VCaP (cell line): ENCODE measurements at regions not wholly inside any gene's neighbourhood (a gene's known extent, or its start where the extent isn't known, plus 50 kb on each side); places are given as distances from the start of the nearest gene placed in this dataset.

Experiments used
- H3K27ac ChIP-seq: fragments of 450-650 bp; 2 replicates; pipeline ENCODE4 v1.5.1; 2017
- TF ChIP-seq, protein P1 (sequence below): fragments of 450-650 bp; conservative IDR thresholded peaks from 2 replicates; pipeline ENCODE4 v1.5.1; 2017; ENCODE audit warnings: mild to moderate bottlenecking, moderate library complexity

DNA sequence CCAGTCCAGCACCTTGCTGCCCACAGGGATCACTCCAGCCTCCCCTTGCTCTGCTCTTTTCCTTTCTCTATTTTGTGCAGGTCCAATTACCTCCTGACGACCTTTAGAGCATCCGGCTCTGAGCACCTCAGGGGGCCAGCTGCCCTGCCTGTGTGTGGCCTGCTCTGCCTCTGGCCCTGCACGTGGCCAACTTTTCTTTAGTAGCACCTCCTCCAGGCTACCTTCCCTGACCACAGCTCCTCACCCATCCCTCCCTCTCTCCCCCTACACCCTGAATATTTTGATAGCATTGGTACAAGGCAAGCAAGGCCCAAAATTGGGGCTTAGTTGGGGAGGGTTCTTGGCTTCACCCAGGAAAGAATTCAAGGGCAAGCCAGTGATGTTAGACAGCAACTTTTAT, 66.9 kb upstream of the PRR20G start:
- TF ChIP-seq, protein P1, sequence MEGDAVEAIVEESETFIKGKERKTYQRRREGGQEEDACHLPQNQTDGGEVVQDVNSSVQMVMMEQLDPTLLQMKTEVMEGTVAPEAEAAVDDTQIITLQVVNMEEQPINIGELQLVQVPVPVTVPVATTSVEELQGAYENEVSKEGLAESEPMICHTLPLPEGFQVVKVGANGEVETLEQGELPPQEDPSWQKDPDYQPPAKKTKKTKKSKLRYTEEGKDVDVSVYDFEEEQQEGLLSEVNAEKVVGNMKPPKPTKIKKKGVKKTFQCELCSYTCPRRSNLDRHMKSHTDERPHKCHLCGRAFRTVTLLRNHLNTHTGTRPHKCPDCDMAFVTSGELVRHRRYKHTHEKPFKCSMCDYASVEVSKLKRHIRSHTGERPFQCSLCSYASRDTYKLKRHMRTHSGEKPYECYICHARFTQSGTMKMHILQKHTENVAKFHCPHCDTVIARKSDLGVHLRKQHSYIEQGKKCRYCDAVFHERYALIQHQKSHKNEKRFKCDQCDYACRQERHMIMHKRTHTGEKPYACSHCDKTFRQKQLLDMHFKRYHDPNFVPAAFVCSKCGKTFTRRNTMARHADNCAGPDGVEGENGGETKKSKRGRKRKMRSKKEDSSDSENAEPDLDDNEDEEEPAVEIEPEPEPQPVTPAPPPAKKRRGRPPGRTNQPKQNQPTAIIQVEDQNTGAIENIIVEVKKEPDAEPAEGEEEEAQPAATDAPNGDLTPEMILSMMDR, result no peak
- H3K27ac ChIP-seq, result no peak overlapping the region

DNA sequence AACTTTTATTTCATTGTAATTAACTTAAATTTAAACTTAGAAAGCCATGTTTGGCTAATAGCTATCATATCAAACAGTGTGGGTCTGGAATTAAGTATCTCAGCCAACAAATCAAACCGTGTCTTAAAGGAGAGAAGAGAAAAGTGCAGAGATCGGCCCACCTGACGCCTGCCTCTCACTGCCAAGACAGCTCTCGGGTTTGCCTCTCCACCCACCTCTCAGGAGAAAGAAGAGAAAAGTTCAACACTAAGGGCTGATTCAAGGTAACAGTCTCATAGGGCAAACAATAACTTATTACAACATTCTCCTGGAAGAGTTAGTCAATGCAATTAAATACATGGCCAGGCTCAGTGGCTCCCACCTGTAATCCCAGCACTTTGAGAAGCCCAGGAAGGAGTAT, 64.8 kb upstream of the PRR20G start:
- TF ChIP-seq, protein P1, result no peak
- no peak overlapping the region for H3K27ac ChIP-seq

DNA sequence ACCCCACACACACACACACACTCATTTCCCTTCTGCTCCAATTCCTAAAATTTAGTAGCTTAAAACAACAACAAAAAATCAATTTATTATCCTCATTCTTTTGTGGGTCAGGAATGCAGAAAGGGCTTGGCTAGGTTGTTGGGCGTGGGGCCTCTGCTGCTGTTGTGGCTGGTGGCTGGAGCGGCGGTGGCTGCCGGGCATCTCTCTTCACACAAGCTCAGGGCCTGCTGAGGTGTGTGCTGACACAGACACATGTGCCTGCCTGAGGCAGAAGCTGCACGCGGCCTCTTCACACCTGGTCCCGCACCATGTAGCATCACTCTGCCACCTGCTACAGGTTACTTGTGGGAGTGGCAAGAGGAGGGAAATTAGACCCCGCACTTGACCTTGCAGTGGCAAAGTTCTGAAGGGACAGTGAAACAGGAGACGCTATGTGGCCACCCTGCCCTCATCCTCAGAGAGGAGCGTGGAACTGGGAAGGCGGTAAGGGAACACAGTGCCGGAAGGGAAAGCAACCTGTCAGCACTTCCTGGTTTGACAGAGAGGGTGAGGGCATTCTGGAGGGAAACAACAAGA, 64.0 kb upstream of the PRR20G start:
- H3K27ac ChIP-seq, result no peak overlapping the region
- TF ChIP-seq, protein P1, result no peak

DNA sequence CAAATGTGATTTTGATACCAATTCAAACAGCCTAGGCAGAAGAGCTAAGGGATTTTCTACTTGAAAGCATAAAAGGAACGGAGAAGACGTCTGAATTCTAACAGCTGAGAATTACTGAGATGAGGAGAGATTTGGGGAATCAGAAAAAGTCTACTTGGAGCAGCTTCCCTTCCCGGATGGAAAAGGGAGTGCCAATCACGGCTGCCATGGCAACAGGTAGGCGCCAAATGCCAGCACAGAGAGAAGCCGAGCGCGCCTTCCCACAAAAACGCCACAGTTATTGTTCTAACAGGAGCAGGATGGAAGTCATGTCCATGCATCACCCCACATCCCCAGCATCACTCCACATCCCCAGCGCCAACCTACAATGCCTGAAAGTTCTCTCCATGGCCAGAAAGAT, 63.5 kb upstream of the PRR20G start:
- TF ChIP-seq, protein P1, result no peak
- no peak overlapping the region for H3K27ac ChIP-seq

DNA sequence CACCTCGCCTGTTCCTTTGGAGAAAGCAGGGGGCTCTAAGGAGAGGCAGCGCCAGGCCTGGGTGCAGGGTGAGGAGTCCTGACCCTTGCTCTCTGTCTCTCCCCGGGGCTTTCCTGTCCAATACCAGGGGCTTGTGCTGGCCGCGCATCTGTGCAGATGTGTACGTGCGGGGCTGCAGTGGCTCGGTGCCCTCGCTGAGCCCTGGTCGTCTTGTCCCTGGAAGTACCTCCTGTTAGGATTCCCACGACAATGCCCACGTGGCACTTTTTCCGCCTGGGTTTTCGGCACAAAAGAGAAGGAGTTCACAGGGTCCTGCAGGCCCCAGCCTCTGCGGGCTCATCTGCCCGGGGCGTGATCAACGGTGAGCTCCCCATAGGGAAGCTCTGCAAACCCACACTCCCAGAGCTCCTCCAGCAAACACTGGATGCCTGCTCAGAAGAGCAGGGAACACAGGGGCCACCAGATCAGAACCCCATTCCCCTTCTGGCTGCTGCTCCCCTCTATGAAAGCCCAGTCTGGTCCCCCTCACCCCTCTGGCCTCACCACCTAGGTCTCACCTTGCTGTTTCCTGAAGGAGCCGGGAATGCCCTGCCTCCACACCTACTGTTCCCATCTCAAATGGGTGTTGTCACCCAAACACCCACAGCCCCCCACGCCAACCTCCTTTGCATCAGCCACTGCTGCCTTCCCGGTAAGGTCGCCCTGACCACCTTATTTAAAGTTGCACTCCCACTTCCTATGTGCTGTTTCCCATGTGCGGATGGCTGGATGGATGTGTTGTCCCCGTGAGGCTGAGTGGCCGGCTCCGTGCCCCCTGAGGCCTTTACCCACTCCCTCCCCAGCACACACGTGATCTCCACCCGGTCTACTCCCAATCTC, 62.6 kb upstream of the PRR20G start:
- H3K27ac ChIP-seq, result no peak overlapping the region
- TF ChIP-seq, protein P1, result no peak

DNA sequence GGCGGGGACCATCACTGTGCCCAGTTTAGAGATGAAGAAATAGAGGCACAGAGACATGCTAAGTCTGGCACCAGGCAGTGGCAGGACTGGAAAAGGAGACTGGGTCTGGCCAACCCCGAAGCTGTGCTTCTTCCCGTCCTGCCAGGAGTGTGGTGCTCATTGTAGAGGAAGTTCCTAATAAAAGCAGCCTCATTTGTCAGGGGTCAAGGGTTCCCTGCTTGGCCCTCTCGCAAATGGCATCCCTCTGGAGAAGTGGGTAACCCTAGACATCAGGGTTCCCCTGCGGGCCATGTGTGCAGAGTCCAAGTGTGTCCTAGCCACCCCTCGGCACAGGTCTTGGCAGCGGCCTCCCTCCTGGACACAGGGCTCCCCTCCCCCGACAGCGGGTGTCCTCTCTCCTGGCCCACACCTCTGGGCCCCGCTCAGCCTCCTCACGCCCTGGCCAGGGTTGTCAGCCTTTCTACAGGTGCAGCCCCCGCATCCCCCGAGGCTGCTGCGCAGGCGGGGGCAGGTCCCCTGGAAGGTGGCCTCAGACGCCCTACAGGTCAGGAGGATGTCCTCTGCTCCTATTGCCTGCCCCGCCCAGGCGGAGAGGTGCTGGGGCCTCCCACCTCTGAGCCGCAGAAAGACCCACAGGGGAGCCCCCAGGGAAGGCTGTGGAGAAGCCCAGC, 61.8 kb upstream of the PRR20G start:
- H3K27ac ChIP-seq, result no peak overlapping the region
- TF ChIP-seq, protein P1, result no peak

DNA sequence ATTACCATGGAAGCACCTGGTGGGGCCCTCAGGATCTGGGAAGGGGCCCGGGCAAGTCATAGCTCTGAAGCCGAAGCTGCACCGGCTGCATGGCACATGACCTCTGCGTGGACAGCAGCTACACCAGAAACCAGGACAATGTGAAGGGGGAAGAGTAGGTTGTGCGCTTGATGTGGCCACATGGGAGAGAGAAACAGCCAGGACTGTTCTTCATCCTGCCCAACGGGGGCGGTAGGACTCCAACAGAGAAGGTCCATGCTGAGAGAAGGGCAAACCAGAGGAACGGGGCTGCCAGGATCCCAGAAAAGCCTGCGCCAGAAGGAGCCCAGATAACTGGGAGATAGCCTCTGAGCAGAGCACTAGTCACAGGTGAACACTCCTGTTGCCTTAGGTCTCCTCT, 54.9 kb upstream of the PRR20G start:
- TF ChIP-seq, protein P1, result no peak
- H3K27ac ChIP-seq, result no peak overlapping the region
